ENCODE measurements at regions not wholly inside any gene's neighbourhood (a gene's known extent, or its start where the extent isn't known, plus 50 kb on each side); places are given as distances from the start of the nearest gene placed in this dataset.

GRCh38 chr7:50872437-50872836 is 89.7 kb upstream of the GRB10 start:
- no peaks in the 10 kb centered on the region for H3K9me3 ChIP-seq (ENCODE audit: control insufficient read depth, insufficient read depth, low read length)
- no peaks in the 10 kb centered on the region; the same call in 1 of the 2 replicates for H3K36me3 ChIP-seq (ENCODE audit: insufficient read depth, low read length)
- H3K4me1 ChIP-seq (ENCODE audit: insufficient read depth, low read length): peaks cover 6% of the 10 kb centered on the region
- H3K9ac ChIP-seq (ENCODE audit: low read depth, low read length): no peak overlapping the region

GRCh38 chr7:50869108-50869725 is 86.5 kb upstream of the GRB10 start:
- no peak overlapping the region for H3K9ac ChIP-seq (ENCODE audit: low read depth, low read length)
- peaks cover 16% of the 10 kb centered on the region for H3K4me1 ChIP-seq (ENCODE audit: insufficient read depth, low read length)
- no peaks in the 10 kb centered on the region; the same call in 1 of the 2 replicates for H3K36me3 ChIP-seq (ENCODE audit: insufficient read depth, low read length)
- no peaks in the 10 kb centered on the region for H3K9me3 ChIP-seq (ENCODE audit: control insufficient read depth, insufficient read depth, low read length)

GRCh38 chr7:50868426-50869100 is 85.9 kb upstream of the GRB10 start:
- H3K4me1 ChIP-seq (ENCODE audit: insufficient read depth, low read length): peaks cover 16% of the 10 kb centered on the region
- H3K9ac ChIP-seq (ENCODE audit: low read depth, low read length): no peak overlapping the region
- H3K9me3 ChIP-seq (ENCODE audit: control insufficient read depth, insufficient read depth, low read length): no peaks in the 10 kb centered on the region
- H3K36me3 ChIP-seq (ENCODE audit: insufficient read depth, low read length): no peaks in the 10 kb centered on the region; the same call in 1 of the 2 replicates

GRCh38 chr7:50867034-50867356 is 84.3 kb upstream of the GRB10 start:
- H3K9ac ChIP-seq (ENCODE audit: low read depth, low read length): no peak overlapping the region
- H3K4me1 ChIP-seq (ENCODE audit: insufficient read depth, low read length): peaks cover 16% of the 10 kb centered on the region
- no peaks in the 10 kb centered on the region; the same call in 1 of the 2 replicates for H3K36me3 ChIP-seq (ENCODE audit: insufficient read depth, low read length)
- H3K9me3 ChIP-seq (ENCODE audit: control insufficient read depth, insufficient read depth, low read length): no peaks in the 10 kb centered on the region

GRCh38 chr7:50866343-50867033 is 83.8 kb upstream of the GRB10 start:
- H3K36me3 ChIP-seq (ENCODE audit: insufficient read depth, low read length): no peaks in the 10 kb centered on the region; the same call in 1 of the 2 replicates
- H3K9me3 ChIP-seq (ENCODE audit: control insufficient read depth, insufficient read depth, low read length): no peaks in the 10 kb centered on the region
- H3K9ac ChIP-seq (ENCODE audit: low read depth, low read length): no peak overlapping the region
- peaks cover 16% of the 10 kb centered on the region for H3K4me1 ChIP-seq (ENCODE audit: insufficient read depth, low read length)

- Histone ChIP-seq H3K36me3 (ENCODE audit: insufficient read depth, low read length) (no peaks in the 10 kb centered on the region), H3K9me3 (ENCODE audit: control insufficient read depth, insufficient read depth, low read length) (no peaks in the 10 kb centered on the region), H3K9ac (ENCODE audit: low read depth, low read length) (no peak overlapping the region)
Observed at GRCh38 chr7:50865450-50865849, 82.8 kb upstream of the GRB10 start.

GRCh38 chr7:50864694-50865093 is 82.0 kb upstream of the GRB10 start:
- H3K9ac ChIP-seq (ENCODE audit: low read depth, low read length): no peak overlapping the region
- H3K4me1 ChIP-seq (ENCODE audit: insufficient read depth, low read length): peaks cover 16% of the 10 kb centered on the region
- H3K9me3 ChIP-seq (ENCODE audit: control insufficient read depth, insufficient read depth, low read length): no peaks in the 10 kb centered on the region
- H3K36me3 ChIP-seq (ENCODE audit: insufficient read depth, low read length): no peaks in the 10 kb centered on the region

More at GRCh38 chr7:50865450-50865849, 82.8 kb upstream of the GRB10 start:
- peaks cover 16% of the 10 kb centered on the region for H3K4me1 ChIP-seq (ENCODE audit: insufficient read depth, low read length)

GRCh38 chr7:50863053-50863452 is 80.4 kb upstream of the GRB10 start:
- Histone ChIP-seq H3K9me3 (ENCODE audit: control insufficient read depth, insufficient read depth, low read length) (no peaks in the 10 kb centered on the region), H3K36me3 (ENCODE audit: insufficient read depth, low read length) (no peaks in the 10 kb centered on the region), H3K4me1 (ENCODE audit: insufficient read depth, low read length) (peaks cover 15% of the 10 kb centered on the region), H3K9ac (ENCODE audit: low read depth, low read length) (no peak overlapping the region)

- Histone ChIP-seq H3K9me3 (ENCODE audit: control insufficient read depth, insufficient read depth, low read length) (no peaks in the 10 kb centered on the region), H3K9ac (ENCODE audit: low read depth, low read length) (no peak overlapping the region), H3K36me3 (ENCODE audit: insufficient read depth, low read length) (no peaks in the 10 kb centered on the region), H3K4me1 (ENCODE audit: insufficient read depth, low read length) (peaks cover 8% of the 10 kb centered on the region)
Observed at GRCh38 chr7:50862302-50862701, 79.6 kb upstream of the GRB10 start.

- no peaks in the 10 kb centered on the region for H3K9me3 ChIP-seq (ENCODE audit: control insufficient read depth, insufficient read depth, low read length)
- no peak overlapping the region for H3K9ac ChIP-seq (ENCODE audit: low read depth, low read length)
- no peaks in the 10 kb centered on the region for H3K4me1 ChIP-seq (ENCODE audit: insufficient read depth, low read length)
- no peaks in the 10 kb centered on the region for H3K36me3 ChIP-seq (ENCODE audit: insufficient read depth, low read length)
Observed at GRCh38 chr7:50860598-50860997, 77.9 kb upstream of the GRB10 start.

GRCh38 chr7:50860174-50860573 is 77.5 kb upstream of the GRB10 start:
- no peaks in the 10 kb centered on the region for H3K36me3 ChIP-seq (ENCODE audit: insufficient read depth, low read length)
- H3K4me1 ChIP-seq (ENCODE audit: insufficient read depth, low read length): no peaks in the 10 kb centered on the region
- no peak overlapping the region for H3K9ac ChIP-seq (ENCODE audit: low read depth, low read length)
- H3K9me3 ChIP-seq (ENCODE audit: control insufficient read depth, insufficient read depth, low read length): no peaks in the 10 kb centered on the region

GRCh38 chr7:50858528-50859245 is 76.0 kb upstream of the GRB10 start:
- Histone ChIP-seq H3K9me3 (ENCODE audit: control insufficient read depth, insufficient read depth, low read length) (no peaks in the 10 kb centered on the region), H3K36me3 (ENCODE audit: insufficient read depth, low read length) (no peaks in the 10 kb centered on the region), H3K4me1 (ENCODE audit: insufficient read depth, low read length) (no peaks in the 10 kb centered on the region), H3K9ac (ENCODE audit: low read depth, low read length) (no peak overlapping the region)

GRCh38 chr7:50857804-50858489 is 75.3 kb upstream of the GRB10 start:
- Histone ChIP-seq H3K9me3 (ENCODE audit: control insufficient read depth, insufficient read depth, low read length) (no peaks in the 10 kb centered on the region), H3K36me3 (ENCODE audit: insufficient read depth, low read length) (no peaks in the 10 kb centered on the region), H3K9ac (ENCODE audit: low read depth, low read length) (no peak overlapping the region), H3K4me1 (ENCODE audit: insufficient read depth, low read length) (no peaks in the 10 kb centered on the region)

GRCh38 chr7:50856806-50857205 is 74.1 kb upstream of the GRB10 start:
- Histone ChIP-seq H3K36me3 (ENCODE audit: insufficient read depth, low read length) (no peaks in the 10 kb centered on the region), H3K9ac (ENCODE audit: low read depth, low read length) (no peak overlapping the region), H3K9me3 (ENCODE audit: control insufficient read depth, insufficient read depth, low read length) (no peaks in the 10 kb centered on the region), H3K4me1 (ENCODE audit: insufficient read depth, low read length) (no peaks in the 10 kb centered on the region)
